ENCODE measurements at regions not wholly inside any gene's neighbourhood (a gene's known extent, or its start where the extent isn't known, plus 50 kb on each side); places are given as distances from the start of the nearest gene placed in this dataset.

DNA sequence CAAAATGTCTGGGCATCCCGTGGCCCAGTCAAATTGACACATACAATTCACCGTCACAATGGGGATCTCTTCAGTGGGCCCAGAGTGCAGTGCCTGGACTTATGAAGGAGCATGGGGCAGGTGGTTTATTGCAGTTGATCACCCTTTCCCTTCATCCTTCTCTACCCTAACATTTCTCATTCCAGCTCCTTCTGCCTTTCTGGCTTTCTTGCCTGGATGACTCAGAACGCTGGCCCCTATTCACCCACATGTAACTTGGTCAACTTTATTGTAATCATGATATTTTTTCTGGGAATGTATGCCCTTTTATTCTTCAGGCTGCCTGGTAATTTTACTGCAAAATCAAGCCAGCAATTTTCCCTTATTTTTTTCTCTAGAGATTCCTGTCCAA lies 179.9 kb upstream of the DTNBP1 start:
- POLR2A ChIA-PET: no interaction called here
- no peak overlapping the region for H3K4me3 ChIP-seq (ENCODE audit: low read depth, low read length)
- TF ChIP-seq, protein P1, sequence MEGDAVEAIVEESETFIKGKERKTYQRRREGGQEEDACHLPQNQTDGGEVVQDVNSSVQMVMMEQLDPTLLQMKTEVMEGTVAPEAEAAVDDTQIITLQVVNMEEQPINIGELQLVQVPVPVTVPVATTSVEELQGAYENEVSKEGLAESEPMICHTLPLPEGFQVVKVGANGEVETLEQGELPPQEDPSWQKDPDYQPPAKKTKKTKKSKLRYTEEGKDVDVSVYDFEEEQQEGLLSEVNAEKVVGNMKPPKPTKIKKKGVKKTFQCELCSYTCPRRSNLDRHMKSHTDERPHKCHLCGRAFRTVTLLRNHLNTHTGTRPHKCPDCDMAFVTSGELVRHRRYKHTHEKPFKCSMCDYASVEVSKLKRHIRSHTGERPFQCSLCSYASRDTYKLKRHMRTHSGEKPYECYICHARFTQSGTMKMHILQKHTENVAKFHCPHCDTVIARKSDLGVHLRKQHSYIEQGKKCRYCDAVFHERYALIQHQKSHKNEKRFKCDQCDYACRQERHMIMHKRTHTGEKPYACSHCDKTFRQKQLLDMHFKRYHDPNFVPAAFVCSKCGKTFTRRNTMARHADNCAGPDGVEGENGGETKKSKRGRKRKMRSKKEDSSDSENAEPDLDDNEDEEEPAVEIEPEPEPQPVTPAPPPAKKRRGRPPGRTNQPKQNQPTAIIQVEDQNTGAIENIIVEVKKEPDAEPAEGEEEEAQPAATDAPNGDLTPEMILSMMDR (IDR thresholded peaks at IDR 0.05; ENCODE audit: insufficient read depth, low read length, missing control alignments): no peak
- no peak for DNase-seq (ENCODE audit: low read depth, low spot score)
- CTCF ChIA-PET: no interaction called here

DNA sequence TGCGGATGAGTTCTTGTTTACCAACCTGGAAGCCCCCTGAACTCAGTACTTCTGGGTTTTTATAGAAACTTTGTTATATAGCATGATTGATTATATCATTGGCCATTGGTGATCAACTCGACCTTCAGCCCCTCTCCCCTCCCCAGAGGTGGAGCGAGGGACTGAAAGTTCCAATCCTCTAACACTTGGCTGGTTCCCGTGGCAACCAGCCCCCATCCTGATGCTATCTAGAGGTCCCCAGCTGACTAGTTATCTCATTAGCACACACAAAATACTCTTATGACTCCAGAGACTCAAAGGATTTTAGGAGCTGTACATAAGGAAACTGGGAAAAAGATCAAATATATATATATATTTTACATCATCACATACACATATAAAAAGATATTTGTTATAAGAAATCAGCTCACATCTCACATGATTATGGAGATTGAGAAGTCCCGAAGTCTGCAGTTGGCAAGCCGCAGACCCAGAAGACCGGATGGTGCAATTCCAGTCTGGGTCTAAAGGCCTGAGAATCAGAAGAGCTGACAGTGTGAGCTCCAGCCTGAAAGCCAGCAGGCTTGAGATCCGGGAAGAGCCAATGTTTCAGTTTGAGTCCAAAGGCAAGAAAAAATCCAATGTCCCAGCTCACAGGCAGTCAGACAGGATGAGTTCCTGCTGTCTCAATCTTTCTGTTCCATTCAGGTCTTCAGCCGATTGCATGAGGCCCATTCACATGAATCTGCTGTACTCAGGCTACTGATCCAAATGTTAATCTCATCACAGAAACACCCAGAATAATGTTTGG lies 179.3 kb upstream of the DTNBP1 start:
- DNase-seq (ENCODE audit: low read depth, low spot score): no peak
- H3K4me3 ChIP-seq (ENCODE audit: low read depth, low read length): no peak overlapping the region
- TF ChIP-seq, protein P1 (IDR thresholded peaks at IDR 0.05; ENCODE audit: insufficient read depth, low read length, missing control alignments): no peak
- CTCF ChIA-PET: no interaction called here
- POLR2A ChIA-PET: no interaction called here

DNA sequence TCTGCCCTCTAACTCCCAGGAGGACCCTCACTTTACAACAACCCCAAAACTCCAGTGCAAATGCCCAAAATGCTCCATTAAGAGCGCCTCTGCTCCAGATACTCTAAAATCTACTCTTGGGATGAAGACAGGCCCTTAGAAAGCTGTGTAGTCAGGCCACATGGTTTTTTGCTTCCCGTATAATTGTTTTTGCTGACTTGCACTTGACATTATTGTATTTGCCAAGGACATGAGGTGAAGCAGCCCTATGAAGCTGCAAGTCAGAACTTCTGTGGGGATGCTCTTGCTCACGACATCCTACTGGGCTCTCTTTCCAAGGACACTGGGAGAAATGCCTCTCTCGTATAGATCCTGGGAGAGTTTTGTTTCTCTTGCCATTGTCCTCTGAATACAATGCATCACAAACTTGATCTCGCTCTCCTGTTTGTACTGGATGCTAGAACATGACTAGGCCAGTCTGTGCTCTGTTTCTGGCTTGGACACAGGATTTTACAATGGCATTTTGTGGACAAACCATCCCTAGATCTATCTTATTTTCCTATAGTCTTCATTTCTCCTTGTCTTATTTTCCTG lies 177.2 kb upstream of the DTNBP1 start:
- ChIA-PET CTCF (no interaction called here), POLR2A (no interaction called here)
- DNase-seq (ENCODE audit: low read depth, low spot score): no peak
- TF ChIP-seq, protein P1 (IDR thresholded peaks at IDR 0.05; ENCODE audit: insufficient read depth, low read length, missing control alignments): no peak
- H3K4me3 ChIP-seq (ENCODE audit: low read depth, low read length): no peak overlapping the region

DNA sequence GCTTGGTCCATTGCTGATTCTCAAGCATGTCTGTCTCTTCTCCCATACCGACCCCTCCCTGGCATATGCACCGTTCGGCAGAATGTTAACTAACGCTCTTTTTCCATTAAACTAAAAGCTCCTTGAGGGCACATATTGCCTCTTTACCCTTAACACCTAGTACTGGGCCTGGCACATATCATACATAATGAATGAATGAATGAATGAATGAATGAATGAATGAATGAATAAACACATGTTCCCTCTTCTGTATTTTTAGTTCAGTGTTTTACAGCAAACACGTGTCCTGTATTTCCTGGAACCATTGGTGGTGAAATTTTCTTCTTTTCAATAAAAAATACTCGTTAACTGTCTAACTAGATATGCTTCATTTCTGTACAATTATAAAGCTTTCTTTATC lies 174.4 kb upstream of the DTNBP1 start:
- no peak for DNase-seq (ENCODE audit: low read depth, low spot score)
- H3K4me3 ChIP-seq (ENCODE audit: low read depth, low read length): no peak overlapping the region
- ChIA-PET POLR2A (no interaction called here), CTCF (no interaction called here)
- TF ChIP-seq, protein P1 (IDR thresholded peaks at IDR 0.05; ENCODE audit: insufficient read depth, low read length, missing control alignments): no peak

DNA sequence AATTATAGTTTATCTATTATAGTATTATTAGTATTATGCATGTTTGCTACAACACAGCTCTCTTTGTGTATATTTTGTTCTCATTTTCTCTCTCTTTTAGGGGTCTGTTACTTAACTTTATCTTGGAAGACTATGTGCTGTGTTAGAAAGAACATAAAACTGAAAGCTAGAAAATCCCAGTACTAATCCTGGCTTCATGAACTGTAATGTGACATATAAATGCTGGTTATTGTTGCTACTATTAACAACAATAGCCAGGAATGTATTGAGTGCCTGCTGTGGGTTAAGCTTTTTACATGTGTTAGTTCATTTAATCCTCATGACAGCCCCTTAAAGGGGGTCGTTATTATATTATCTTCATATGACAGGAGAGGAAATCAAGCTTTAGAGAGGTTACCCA lies 170.0 kb upstream of the DTNBP1 start:
- ChIA-PET CTCF (no interaction called here), POLR2A (no interaction called here)
- TF ChIP-seq, protein P1 (IDR thresholded peaks at IDR 0.05; ENCODE audit: insufficient read depth, low read length, missing control alignments): no peak
- no peak overlapping the region for H3K4me3 ChIP-seq (ENCODE audit: low read depth, low read length)
- DNase-seq (ENCODE audit: low read depth, low spot score): no peak

DNA sequence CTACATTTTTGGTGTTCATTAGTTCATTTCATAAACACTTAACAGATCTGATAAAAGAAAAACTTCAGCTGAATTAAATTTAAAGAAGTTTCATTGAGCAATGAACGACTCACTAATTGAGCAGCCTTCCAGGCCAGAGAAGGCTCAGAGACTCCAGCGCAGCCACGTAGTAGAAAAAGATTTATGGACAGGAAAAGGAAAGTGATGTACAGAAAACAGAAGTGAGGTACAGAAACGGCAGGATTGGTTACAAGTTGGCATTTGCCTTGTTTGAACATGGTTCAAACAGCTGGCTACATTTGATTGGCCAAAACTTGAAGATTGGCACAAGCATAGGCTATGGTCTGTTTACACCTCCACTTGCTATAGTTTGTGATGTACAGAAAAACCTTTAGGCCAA lies 166.3 kb upstream of the DTNBP1 start:
- ChIA-PET POLR2A (no interaction called here), CTCF (no interaction called here)
- TF ChIP-seq, protein P1 (IDR thresholded peaks at IDR 0.05; ENCODE audit: insufficient read depth, low read length, missing control alignments): no peak
- H3K4me3 ChIP-seq (ENCODE audit: low read depth, low read length): no peak overlapping the region
- DNase-seq (ENCODE audit: low read depth, low spot score): no peak

Measured in AG04449 (cell line).